Activated naive CD4-positive, alpha-beta T cell treated with anti-CD3 and anti-CD28 coated beads, Interleukin-2, amount 50 U/mL, for 16 hours (primary cell): ENCODE measurements at regions not wholly inside any gene's neighbourhood (a gene's known extent, or its start where the extent isn't known, plus 50 kb on each side); places are given as distances from the start of the nearest gene placed in this dataset.
"Not testable (repeated sequence)": the region's sequence is repeated elsewhere in the genome, so short reads cannot be mapped to it uniquely, and the experiment has no call there.

ENCODE experiments used
- DNase-seq: peaks from one replicate; pipeline ENCODE4 v3.0.0-alpha.2; 2020

- DNase-seq = no peak
Observed at GRCh38 chr5:72692651-72693442, 123.6 kb upstream of the TNPO1 start.

- DNase-seq = no peak
Observed at GRCh38 chr5:72692231-72692637, 124.2 kb upstream of the TNPO1 start.

- DNase-seq = no peak
Observed at GRCh38 chr5:72691751-72692150, 124.7 kb upstream of the TNPO1 start.

DNA sequence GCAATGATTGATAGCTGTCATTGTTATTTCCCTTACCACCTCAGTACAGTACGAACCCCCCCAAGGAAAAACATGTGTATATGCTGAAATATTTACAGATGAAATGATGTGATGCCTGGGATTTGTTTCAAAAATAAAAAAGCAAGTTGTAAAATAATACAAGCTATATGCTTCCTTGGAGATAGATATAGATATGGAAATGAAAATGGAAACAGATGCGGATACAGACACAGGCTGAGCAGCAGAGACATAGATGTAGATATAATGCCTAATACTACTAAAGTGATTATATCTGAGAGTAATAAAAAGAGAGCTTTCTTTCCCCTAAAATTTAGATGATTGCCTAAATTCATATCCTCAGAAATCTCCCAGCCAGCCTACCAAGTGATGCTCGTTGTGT is 127.5 kb upstream of the TNPO1 start:
- no peak for DNase-seq

DNA sequence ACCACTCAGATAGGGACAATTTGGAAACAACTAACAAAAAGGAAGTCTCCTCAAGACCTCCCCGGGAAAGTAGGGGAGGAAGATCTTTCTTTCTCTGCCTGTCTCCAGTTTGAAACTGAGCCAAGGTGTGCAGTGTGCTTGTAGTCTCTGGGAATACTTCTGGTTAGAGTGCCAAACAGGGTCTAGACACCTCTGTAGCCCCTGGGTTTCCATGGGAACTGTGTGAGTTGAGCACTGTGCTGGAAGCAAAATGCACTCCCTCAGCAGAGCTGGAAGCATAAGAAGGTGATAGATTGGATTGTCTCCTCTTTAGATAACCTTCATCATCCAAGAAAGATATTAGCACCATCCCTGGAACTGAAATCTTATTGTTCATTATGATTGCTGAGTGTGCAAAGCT is 129.2 kb upstream of the TNPO1 start:
- no peak for DNase-seq

- no peak for DNase-seq
Observed at GRCh38 chr5:72682561-72682960, 133.9 kb upstream of the TNPO1 start.

- DNase-seq = no peak
Observed at GRCh38 chr5:72681781-72682180, 134.7 kb upstream of the TNPO1 start.

DNA sequence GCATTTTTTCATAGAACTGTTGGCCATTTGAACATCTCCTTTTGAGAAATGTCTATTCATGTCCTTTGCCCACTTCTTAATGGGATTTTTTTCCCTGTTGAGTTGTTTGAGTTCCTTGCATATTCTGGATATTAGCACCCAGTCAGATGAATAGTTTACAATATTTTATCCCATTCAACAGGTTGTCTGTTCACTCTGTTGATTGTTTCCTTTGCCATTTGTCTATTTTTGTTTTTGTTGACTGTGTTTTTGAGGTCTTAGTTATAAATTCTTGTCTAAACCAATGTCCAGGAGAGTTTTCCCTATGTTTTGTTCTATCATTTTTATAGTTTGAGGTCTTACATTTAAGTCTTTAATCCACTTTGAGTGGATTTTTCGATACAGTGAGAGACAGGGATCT is 139.0 kb upstream of the TNPO1 start:
- DNase-seq = no peak

DNA sequence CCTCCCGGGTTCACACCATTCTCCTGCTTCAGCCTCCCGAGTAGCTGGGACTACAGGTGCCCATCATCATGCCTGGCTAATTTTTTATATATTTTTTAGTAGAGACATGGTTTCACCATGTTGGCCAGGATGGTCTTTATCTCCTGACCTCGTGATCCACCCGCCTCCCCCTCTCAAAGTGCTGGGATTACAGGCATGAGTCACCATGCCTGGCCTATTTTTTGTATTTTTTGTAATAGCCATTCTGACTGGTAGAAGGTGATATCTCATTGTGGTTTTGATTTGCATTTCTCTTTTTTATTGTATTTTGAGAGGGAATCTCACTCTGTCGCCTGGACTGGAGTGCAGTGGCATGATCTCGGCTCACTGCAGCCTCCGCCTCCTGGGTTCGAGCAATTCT is 139.6 kb upstream of the TNPO1 start:
- not testable (repeated sequence) for DNase-seq

GRCh38 chr5:72673623-72674022 is 142.8 kb upstream of the TNPO1 start:
- DNase-seq = no peak

DNA sequence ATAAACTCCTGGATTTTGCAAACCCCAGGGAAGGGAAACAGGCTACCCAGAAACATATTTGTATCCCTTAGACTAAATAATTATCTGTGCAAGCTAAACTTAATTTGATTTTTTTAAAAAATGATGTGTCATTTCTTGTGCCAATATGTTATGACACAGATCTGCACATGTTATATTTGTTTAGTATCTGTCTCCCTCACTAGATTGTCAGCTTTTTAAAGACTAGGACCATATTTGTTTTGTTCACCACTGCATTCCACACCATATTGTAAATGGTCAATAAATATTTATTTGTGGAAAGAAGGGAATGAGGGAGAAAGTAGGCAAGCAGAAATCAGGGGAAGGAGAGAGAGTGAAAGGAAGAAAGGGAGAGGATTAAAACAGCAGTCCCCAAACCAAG is 143.3 kb upstream of the TNPO1 start:
- no peak for DNase-seq

GRCh38 chr5:72667708-72668107 is 148.8 kb upstream of the TNPO1 start:
- no peak for DNase-seq

- no peak for DNase-seq
Observed at GRCh38 chr5:72662936-72663335, 153.5 kb upstream of the TNPO1 start.

- no peak for DNase-seq
Observed at GRCh38 chr5:72662305-72662704, 154.2 kb upstream of the TNPO1 start.

GRCh38 chr5:72661405-72661804 is 154.2 kb upstream of the ZNF366 start:
- DNase-seq = no peak

DNA sequence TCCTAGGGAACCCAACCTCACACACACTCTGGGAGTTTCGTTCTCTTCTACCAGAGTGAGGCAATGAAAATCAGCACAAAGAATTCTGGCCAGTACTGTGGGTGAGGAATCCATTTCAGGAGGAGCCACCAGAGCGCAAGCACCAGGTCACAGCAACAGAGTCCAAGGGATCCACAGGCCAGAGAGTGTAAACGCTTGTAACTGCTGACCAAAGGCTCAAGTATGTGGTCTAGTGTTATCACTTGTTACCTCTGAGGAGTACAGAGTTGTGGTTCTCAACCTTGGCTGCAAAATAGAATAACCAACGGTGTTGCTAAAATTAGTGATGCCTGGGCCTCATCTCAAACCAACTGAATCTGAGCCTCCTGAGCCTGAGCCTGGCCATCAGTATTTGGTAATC is 152.5 kb upstream of the ZNF366 start:
- no peak for DNase-seq

DNA sequence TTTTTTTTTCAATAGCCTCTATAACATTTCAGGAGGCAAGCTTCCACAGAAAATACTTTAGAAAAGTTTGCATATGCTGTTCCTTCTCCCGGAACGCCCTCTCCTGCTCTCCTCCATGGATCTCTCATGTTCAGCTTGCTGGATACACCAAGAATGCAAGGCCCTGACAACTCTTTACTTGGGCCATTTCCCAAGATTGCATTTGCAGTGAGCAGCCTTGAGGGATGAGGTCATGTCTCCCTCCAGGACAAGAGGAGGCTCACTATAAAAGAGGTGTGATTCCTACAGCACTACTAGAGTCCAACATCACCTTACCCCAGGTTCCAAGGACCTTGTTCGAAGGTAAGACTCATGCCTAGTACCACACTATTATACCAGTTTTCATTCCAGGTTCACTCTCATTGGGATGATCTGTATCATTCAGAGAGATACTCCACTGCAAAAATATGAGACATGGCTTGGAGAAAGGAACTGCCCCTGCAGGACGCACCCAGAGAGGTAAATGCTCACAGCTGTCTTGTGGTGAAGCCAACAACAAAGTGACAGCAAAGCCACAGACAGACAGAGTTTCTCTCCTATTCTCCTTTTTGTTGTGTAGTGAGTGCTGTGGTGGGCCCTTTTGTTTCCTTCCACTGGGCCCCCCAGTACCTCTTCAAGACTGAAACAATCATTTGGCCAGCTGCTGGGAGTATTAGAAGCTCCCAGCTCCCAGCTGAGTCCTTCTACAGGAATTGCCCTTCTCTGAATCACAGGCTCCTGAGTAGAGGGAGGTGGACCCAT is 151.7 kb upstream of the ZNF366 start:
- no peak for DNase-seq

GRCh38 chr5:72658161-72658560 is 151.0 kb upstream of the ZNF366 start:
- DNase-seq = no peak

DNA sequence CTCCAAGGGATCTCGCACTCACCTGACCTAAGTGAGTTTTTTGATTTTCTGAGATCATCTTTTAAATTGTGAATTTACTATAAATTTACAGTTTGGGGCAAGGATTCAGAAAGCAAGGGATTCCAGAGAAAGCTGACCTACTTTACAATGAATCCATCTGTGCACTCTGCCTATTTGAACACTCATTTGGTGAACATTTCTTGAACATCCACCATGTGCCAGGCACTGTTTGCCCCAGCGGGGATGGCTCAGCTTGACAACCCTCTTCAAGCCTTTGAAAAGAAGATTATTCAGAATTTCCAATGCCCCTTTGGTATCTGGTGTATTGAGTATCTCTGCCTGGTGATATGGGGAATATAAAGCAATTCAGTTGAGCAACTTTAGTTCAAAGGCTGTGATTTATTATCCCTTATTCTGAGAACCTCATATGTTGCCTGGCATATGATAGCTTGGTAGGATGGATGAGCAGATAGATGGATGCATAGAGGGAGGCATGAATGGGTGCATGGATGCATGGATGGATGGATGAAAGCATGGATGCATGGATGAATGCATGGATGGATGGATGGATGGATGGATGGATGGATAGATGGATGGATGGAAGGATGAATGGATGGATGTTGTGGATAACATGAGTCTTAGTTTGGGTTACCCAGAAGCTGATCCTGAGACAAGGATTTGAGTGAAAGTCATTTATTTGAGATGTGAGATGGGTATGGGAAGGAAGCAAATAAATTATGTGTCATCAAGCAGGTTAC is 149.7 kb upstream of the ZNF366 start:
- no peak for DNase-seq

- DNase-seq = no peak
Observed at GRCh38 chr5:72656331-72656730, 149.1 kb upstream of the ZNF366 start.

DNA sequence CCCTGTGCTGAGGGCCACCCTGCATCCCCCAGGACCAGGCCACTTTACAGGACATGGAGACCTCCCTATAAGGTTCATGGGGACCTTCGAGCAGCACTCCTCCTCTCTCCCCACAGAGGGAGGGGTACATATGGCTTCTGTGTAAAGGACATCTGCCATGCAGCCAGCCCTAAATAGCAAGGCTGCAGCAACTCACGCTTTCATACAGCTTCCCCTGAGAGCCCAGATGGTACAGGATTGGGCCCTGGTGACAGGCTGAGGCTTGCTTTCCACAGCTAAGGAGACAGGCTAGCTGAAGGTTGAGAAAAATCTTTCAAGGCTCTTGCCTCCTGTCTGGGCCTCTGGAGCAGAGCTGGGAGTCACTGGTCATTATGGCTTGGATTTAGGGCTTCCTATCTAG is 147.0 kb upstream of the ZNF366 start:
- DNase-seq = no peak

DNA sequence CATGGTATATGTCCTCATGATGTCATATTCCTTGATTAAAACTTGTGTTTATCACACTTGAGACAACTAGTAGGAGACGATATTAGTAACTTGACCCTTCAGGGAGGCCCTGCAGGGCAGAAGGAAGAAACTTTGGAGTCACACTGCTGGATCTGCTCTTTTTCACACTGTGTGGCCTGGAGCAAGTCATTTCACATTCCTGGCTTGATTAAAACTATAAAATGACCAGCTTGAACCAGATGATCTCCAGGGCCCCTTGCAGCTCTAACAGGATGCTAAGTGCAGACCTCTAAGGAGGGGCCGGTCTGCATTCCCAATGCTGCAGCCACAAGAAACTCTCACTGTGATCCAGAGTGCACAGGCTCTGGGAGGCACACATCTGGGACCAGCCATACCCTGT is 146.4 kb upstream of the ZNF366 start:
- DNase-seq = no peak

- DNase-seq = no peak
Observed at GRCh38 chr5:72651779-72652178, 144.6 kb upstream of the ZNF366 start.

- no peak for DNase-seq
Observed at GRCh38 chr5:72651109-72651508, 143.9 kb upstream of the ZNF366 start.
